ENCODE measurements at regions not wholly inside any gene's neighbourhood (a gene's known extent, or its start where the extent isn't known, plus 50 kb on each side); places are given as distances from the start of the nearest gene placed in this dataset.

DNA sequence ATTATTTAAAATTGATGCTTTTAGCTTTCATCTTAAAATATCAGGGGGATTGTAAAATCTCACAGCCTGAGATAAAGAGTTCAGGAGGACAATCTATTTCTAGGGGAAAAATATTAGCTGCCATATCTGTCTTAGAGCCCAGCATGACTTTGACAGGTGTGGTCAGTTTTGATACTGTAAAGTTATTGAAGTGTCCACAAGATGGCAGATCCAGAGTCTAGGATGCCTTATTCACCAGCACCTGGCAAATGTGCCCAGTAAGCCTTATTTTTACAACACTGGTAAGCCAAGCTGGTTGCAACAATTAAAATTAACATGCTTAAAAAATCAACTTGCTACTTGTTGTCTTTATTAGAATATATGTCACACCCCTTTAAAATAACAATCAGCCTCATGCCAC, 579.3 kb downstream of the SH2D4B start:
- intact Hi-C loops (cut with micrococcal nuclease; ENCODE audit: unreplicated experiment), result no loop called here
- Histone ChIP-seq H3K4me3 (no peak overlapping the region), H2AFZ (no peak overlapping the region), H3K9me3 (ENCODE audit: insufficient read depth, low read depth) (no peaks in the 10 kb centered on the region), H3K4me2 (no peak overlapping the region), H3K9me2 (ENCODE audit: insufficient read depth) (no peaks in the 10 kb centered on the region), H3K79me2 (ENCODE audit: low read depth) (no peaks in the 10 kb centered on the region), H4K20me1 (ENCODE audit: insufficient read depth) (no peaks in the 10 kb centered on the region), H3K36me3 (ENCODE audit: low read depth) (no peaks in the 10 kb centered on the region), H3K4me1 (replicated peaks; ENCODE audit: insufficient read depth) (no peaks in the 10 kb centered on the region), H3K27me3 (ENCODE audit: insufficient read depth, low read depth) (no peaks in the 10 kb centered on the region), H3K27ac (no peak overlapping the region), H3F3A (ENCODE audit: insufficient read depth, low read depth) (no peaks in the 10 kb centered on the region)
- ChIA-PET POLR2A (ENCODE audit: unreplicated experiment) (no interaction called here), CTCF (no interaction called here)
- no peak for DNase-seq
- TF ChIP-seq EZH2 (IDR thresholded peaks at IDR 0.05; ENCODE audit: low read depth) (no peak), CTCF (conservative IDR thresholded peaks at IDR 0.05) (peak; percentile 22; the same call in 1 of the 2 replicates)
- BruUV-seq (replicated peaks), result no TSS peak

GRCh38 chr10:81127931-81128330, 590.2 kb downstream of the SH2D4B start:
- CTCF ChIA-PET, result no interaction called here
- no peak overlapping the region for H3K4me2 ChIP-seq

GRCh38 chr10:81130014-81130413, 592.3 kb downstream of the SH2D4B start:
- no peak overlapping the region for H3K4me2 ChIP-seq
- H3K9me3 ChIP-seq (ENCODE audit: insufficient read depth, low read depth), result no peaks in the 10 kb centered on the region
- H2AFZ ChIP-seq, result no peak overlapping the region
- no peak overlapping the region for H3K4me3 ChIP-seq
- BruUV-seq (replicated peaks), result no TSS peak
- intact Hi-C loops (cut with micrococcal nuclease; ENCODE audit: unreplicated experiment), result no loop called here
- TF ChIP-seq CTCF (conservative IDR thresholded peaks at IDR 0.05) (no peak), EZH2 (IDR thresholded peaks at IDR 0.05; ENCODE audit: low read depth) (no peak)
- POLR2A ChIA-PET (ENCODE audit: unreplicated experiment), result no interaction called here
- H3K36me3 ChIP-seq (ENCODE audit: low read depth), result no peaks in the 10 kb centered on the region
- H4K20me1 ChIP-seq (ENCODE audit: insufficient read depth), result no peaks in the 10 kb centered on the region
- H3K27me3 ChIP-seq (ENCODE audit: insufficient read depth, low read depth), result no peaks in the 10 kb centered on the region
- no peaks in the 10 kb centered on the region for H3K4me1 ChIP-seq (replicated peaks; ENCODE audit: insufficient read depth)
- no peak for DNase-seq
- no peaks in the 10 kb centered on the region for H3K9me2 ChIP-seq (ENCODE audit: insufficient read depth)
- no peaks in the 10 kb centered on the region for H3F3A ChIP-seq (ENCODE audit: insufficient read depth, low read depth)
- CTCF ChIA-PET, result no interaction called here
- no peak overlapping the region for H3K27ac ChIP-seq
- no peaks in the 10 kb centered on the region for H3K79me2 ChIP-seq (ENCODE audit: low read depth)

More at GRCh38 chr10:81127931-81128330, 590.2 kb downstream of the SH2D4B start:
- intact Hi-C loops (cut with micrococcal nuclease; ENCODE audit: unreplicated experiment), result no loop called here
- BruUV-seq (replicated peaks), result no TSS peak
- Histone ChIP-seq H3K9me2 (ENCODE audit: insufficient read depth) (no peaks in the 10 kb centered on the region), H3K4me1 (replicated peaks; ENCODE audit: insufficient read depth) (no peaks in the 10 kb centered on the region), H3K4me3 (no peak overlapping the region), H3K27ac (no peak overlapping the region), H3K36me3 (ENCODE audit: low read depth) (no peaks in the 10 kb centered on the region), H3F3A (ENCODE audit: insufficient read depth, low read depth) (no peaks in the 10 kb centered on the region), H3K27me3 (ENCODE audit: insufficient read depth, low read depth) (no peaks in the 10 kb centered on the region), H3K79me2 (ENCODE audit: low read depth) (no peaks in the 10 kb centered on the region), H2AFZ (no peak overlapping the region), H3K9me3 (ENCODE audit: insufficient read depth, low read depth) (no peaks in the 10 kb centered on the region), H4K20me1 (ENCODE audit: insufficient read depth) (no peaks in the 10 kb centered on the region)
- DNase-seq, result no peak
- POLR2A ChIA-PET (ENCODE audit: unreplicated experiment), result no interaction called here
- TF ChIP-seq EZH2 (IDR thresholded peaks at IDR 0.05; ENCODE audit: low read depth) (no peak), CTCF (conservative IDR thresholded peaks at IDR 0.05) (no peak)
